T-helper 2 cell treated with Interferon-gamma antibody and Interleukin-4, amounts not matched to agents 100 ng/mL and 5 ng/mL, for 36 hours (primary cell): ENCODE measurements at regions not wholly inside any gene's neighbourhood (a gene's known extent, or its start where the extent isn't known, plus 50 kb on each side); places are given as distances from the start of the nearest gene placed in this dataset.

Experiments
- intact Hi-C: fragments of 100-400 bp; cut with micrococcal nuclease; formaldehyde crosslinking; loops from one replicate; pipeline ENCODE4 v1.15.1; 2023

- intact Hi-C loops = no loop called here
Measured at GRCh38 chr4:28890949-28891775, 1829.0 kb upstream of the PCDH7 start.

- intact Hi-C loops = no loop called here
Measured at GRCh38 chr4:28913466-28913865, 1806.7 kb upstream of the PCDH7 start.

GRCh38 chr4:28916585-28916984 is 1803.6 kb upstream of the PCDH7 start:
- intact Hi-C loops = no loop called here

GRCh38 chr4:28918871-28919270 is 1801.3 kb upstream of the PCDH7 start:
- intact Hi-C loops = no loop called here

GRCh38 chr4:28921886-28922285 is 1798.3 kb upstream of the PCDH7 start:
- intact Hi-C loops = no loop called here

- intact Hi-C loops = no loop called here
Measured at GRCh38 chr4:28926156-28926555, 1794.0 kb upstream of the PCDH7 start.

GRCh38 chr4:28942631-28943030 is 1777.5 kb upstream of the PCDH7 start:
- intact Hi-C loops = no loop called here

GRCh38 chr4:28947374-28947773 is 1772.8 kb upstream of the PCDH7 start:
- intact Hi-C loops = no loop called here

- intact Hi-C loops = no loop called here
Measured at GRCh38 chr4:28948501-28948900, 1771.7 kb upstream of the PCDH7 start.

GRCh38 chr4:28966982-28967381 is 1753.2 kb upstream of the PCDH7 start:
- intact Hi-C loops = no loop called here

- intact Hi-C loops = no loop called here
Measured at GRCh38 chr4:28973587-28974350, 1746.4 kb upstream of the PCDH7 start.

GRCh38 chr4:28976369-28976768 is 1743.8 kb upstream of the PCDH7 start:
- intact Hi-C loops = no loop called here

- intact Hi-C loops = no loop called here
Measured at GRCh38 chr4:29002151-29002550, 1718.0 kb upstream of the PCDH7 start.

- intact Hi-C loops = no loop called here
Measured at GRCh38 chr4:29005838-29006237, 1714.3 kb upstream of the PCDH7 start.

- intact Hi-C loops = no loop called here
Measured at GRCh38 chr4:29009908-29010307, 1710.3 kb upstream of the PCDH7 start.

- intact Hi-C loops = no loop called here
Measured at GRCh38 chr4:29013341-29013740, 1706.8 kb upstream of the PCDH7 start.

GRCh38 chr4:29014555-29014954 is 1705.6 kb upstream of the PCDH7 start:
- intact Hi-C loops = no loop called here

GRCh38 chr4:29033703-29034102 is 1686.5 kb upstream of the PCDH7 start:
- intact Hi-C loops = no loop called here

- intact Hi-C loops = no loop called here
Measured at GRCh38 chr4:29037501-29037900, 1682.7 kb upstream of the PCDH7 start.

- intact Hi-C loops = no loop called here
Measured at GRCh38 chr4:29043411-29043810, 1676.8 kb upstream of the PCDH7 start.

- intact Hi-C loops = no loop called here
Measured at GRCh38 chr4:29046186-29046585, 1674.0 kb upstream of the PCDH7 start.

GRCh38 chr4:29046781-29047180 is 1673.4 kb upstream of the PCDH7 start:
- intact Hi-C loops = no loop called here
